GM21423 (cell line): ENCODE measurements at regions not wholly inside any gene's neighbourhood (a gene's known extent, or its start where the extent isn't known, plus 50 kb on each side); places are given as distances from the start of the nearest gene placed in this dataset.

Experiments used
- ATAC-seq: cut with Tn5 transposase; IDR thresholded peaks from one replicate; pipeline ENCODE4 v1.9.1; 2021; ENCODE audit warnings: mild to moderate bottlenecking, moderate library complexity; ENCODE audit not compliant: unreplicated experiment

GRCh38 chr5:8751971-8752370, 793.9 kb downstream of the SEMA5A start:
- no peak for ATAC-seq

DNA sequence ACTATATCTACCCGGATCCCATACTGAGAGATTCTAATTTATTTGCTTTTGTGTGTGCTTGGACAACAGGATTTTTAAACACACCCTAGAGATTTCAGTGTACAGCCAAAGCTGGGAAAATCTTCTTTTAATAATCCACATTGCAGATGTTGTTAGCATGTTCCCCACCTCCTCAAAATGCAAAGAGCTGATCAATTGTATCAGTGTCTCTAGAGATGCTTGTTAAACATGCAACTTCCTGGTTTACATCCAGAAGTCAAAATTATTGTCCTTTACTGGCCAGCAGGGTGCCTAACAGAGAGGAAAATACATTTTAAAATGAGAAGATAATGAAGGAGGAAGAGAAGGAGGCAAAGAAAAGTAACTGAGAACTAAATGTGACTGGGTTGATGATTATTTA, 793.3 kb downstream of the SEMA5A start:
- no peak for ATAC-seq

- ATAC-seq: no peak
Observed at GRCh38 chr5:8756498-8757084, 789.3 kb downstream of the SEMA5A start.

- ATAC-seq: no peak
Observed at GRCh38 chr5:8765886-8766285, 780.0 kb downstream of the SEMA5A start.

DNA sequence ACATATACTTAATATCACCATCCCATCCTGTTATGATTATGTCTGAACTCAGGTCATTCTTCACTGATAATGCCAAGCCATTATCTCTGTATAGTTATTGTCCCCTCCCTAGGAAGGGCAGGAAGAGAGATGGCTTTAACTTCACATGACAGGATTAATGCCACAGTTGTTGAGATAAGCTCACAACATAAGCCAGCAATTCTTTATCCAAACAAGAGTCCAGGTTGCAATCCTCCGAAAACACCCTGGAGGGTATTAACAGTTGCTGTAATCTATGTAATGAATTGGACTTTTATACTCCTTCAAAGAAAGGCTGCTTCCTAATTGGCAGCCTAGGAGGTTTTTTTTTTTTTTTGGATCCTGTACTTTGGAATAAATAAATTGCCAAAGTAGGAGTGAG, 779.4 kb downstream of the SEMA5A start:
- no peak for ATAC-seq

GRCh38 chr5:8767111-8767510, 778.8 kb downstream of the SEMA5A start:
- no peak for ATAC-seq

DNA sequence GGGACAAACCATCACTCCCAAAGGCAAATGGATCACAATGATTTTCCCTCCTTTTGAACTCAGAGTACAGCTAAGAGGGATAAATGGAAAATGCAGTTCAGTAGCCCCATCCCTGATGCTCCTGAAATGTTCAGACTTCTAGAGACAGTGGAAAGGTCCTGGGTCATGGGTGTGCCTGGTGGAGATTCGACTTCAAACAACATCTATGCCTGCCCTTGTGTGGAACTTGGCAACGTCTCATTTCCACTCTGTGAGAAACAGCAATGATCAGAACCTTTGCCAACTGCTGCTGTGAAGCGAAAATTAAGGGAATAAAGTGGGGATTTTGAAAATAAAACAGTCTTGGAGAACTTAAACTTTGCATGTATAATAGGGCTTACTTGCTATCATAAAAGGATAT, 778.1 kb downstream of the SEMA5A start:
- ATAC-seq: no peak

DNA sequence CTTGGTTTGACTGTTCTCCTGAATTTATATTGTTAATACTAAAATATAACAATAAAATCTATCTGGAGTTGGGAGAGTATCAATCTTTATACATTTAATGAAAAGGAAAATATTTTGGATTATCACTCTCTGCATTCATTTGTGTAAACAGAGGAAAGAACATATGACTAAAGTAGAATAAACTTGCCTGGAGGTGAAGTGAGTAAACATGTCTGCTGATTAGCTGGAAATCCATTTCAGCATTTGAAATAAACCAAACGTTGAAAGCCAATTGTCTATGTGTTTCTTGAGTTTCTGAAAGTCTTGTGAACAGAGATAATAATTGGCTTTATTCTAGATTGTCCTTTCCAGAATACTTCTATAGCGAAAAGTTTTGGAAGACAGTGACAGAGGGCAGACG, 776.2 kb downstream of the SEMA5A start:
- ATAC-seq: no peak

DNA sequence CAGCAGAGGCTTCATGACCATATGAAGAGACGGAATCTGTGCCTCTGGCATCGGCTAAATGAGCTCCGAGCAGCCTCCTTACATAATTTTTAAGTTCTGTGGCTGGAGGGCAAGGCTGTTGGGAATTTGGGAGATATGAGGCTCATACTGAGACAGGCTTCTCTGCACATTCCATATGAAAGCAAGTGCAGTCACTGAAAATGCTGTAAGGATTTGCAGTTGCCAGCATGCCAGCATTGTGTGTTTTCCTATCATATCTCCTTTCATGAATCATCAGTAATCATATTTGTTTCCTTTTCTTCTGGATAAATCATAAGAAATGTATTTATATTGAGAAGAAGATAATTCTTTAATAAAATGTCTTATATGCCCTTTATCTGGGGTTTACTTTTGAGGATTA, 775.4 kb downstream of the SEMA5A start:
- no peak for ATAC-seq

DNA sequence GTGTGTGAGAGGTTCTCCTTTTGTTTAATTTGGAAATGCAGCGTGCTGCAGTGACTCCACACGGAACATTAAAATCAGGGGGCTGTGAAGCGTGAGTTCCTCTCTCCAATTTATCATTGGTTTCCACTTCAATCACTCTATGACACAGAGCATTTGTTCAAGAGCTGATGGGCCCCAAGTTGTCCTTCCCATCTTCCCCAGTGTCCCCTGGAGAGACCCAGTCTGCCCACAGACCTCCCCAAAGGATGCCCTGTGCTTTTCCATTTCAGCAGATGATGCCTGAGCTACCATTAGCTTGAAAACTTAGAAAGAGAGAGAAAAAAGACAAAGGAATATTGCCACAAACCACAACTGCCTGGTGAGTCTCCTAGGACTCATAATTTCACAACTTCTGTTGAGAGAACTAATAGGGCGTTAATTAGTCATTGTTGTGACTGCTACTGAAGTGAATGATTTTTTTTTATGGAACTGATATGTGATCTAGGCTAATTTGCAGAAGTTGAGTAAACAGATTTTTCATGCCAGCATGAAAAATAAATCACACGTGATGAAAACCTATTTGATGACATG, 772.7 kb downstream of the SEMA5A start:
- ATAC-seq: no peak

DNA sequence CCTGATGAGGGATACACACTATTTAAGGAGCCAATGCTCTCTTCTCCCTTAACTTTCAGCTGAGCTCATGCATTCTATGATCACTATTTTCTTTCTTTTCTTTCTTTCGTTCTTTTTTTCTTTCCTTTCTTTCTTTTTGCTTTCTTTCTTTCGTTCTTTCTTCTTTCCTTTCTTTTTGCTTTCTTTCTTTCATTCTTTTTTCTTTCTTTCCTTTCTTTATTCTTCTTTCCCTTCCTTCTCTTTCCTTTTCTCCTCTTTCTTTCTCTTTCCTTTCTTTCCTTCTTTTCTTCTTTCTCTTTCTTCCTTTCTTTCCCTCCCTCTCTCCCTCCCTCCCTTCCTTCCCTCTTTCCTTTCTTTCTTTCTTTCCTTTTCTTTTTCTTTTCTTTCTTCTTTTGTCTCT, 761.2 kb downstream of the SEMA5A start:
- no peak for ATAC-seq

DNA sequence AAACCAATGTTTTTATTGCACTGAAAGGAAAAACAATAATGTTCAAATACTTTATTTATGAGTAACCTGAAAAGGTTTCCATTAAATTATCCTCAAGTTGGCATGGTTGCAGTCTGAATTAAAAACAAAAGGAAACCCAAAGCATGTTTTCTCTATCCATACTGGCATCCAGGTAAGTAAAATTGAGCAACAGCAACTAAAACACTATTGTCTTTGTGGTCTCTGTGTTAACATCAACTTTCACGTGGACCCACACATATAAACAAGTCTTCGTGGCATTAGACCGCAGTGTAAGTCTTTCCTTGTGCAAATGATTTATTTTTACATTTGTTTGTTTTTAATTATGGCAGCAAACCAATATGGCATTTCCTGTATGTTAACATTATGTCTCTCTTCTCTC, 757.6 kb downstream of the SEMA5A start:
- ATAC-seq: no peak

- no peak for ATAC-seq
Observed at GRCh38 chr5:8805653-8806052, 740.2 kb downstream of the SEMA5A start.

DNA sequence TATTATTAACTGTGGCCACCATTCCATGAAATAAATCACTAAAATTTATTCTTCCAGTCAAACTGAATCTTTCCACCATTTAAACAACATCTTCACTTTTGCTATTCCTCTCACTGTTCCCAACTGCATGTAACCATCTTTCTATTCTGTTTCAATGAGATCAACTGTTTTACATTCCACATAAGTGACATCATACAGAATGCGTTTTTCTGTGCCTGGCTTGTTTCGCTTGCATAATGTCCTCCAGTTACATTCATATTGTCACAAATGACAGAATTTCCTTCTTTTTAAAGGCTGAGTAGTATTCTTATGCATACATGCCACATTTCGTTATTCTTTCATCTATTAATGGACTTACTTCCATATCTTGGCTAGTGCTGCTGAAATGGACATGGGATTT, 738.2 kb downstream of the SEMA5A start:
- ATAC-seq: no peak

DNA sequence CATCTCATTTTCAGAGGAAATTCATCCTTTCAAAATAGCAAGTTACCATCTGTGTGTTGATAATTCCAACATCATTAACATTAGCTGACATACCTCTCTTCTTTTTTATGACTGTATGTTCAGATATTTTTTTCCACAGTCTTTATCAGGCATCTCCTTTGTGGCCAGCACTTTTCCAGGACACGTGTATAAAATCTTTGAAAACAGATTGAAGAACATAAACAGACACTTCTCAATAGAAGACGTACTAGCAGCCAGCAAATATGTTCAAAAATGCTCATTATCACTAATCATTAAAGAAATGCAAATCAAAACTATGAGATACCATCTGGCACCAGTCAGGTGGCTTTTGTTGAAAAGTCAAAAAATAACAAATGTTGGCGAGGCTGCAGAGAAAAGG, 734.3 kb downstream of the SEMA5A start:
- no peak for ATAC-seq

DNA sequence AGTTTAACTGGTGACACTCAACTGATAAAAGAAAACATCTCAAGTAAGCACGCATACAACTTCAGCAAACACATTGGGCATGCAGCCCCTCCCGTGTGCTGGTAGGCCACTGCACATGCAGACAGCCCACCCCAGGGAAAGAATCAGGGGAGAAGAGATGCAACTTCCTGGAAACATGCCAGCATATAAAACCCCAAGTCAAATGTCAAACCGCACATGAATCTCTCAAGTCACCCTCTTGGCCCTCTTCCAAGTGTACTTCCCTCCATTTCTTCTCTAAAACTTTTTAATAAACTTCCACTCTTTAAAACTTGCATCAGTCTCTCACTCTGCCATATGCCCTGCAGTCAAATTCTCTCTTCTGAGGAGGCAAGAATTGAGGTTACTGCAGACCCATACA, 732.7 kb downstream of the SEMA5A start:
- no peak for ATAC-seq

- ATAC-seq: no peak
Observed at GRCh38 chr5:8814105-8814504, 731.8 kb downstream of the SEMA5A start.

GRCh38 chr5:8824371-8824770, 721.5 kb downstream of the SEMA5A start:
- no peak for ATAC-seq

DNA sequence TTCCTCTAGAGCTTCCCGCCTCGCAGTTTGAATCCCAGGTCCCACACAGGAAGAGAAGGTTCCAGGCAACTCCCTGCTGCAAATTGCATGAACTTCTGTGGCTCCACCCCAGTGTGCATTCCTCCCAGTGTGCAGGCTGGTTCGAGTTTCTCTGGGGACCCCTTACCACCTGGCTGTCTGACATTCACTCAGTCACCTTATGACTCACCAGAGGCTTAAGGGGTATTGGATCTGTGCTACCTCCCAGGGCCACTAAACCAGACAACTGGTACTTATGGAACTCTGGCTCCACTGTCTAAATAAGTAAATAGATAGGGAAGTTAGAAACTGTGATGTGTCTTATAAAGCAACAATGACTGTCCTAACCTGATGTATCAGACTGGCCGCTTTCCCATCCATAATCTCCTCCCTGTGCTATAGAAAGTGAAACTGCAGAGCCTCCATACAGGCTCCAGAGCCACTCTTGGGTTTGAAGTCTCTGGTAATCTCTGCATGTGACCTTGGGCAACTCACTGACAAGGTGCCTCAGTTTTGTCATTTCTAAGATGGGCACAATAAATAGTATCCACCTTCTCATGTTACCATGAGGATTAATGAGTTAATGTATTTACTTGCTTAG, 720.6 kb downstream of the SEMA5A start:
- ATAC-seq: no peak

GRCh38 chr5:8826508-8826907, 719.4 kb downstream of the SEMA5A start:
- ATAC-seq: no peak

GRCh38 chr5:8827696-8828095, 718.2 kb downstream of the SEMA5A start:
- ATAC-seq: no peak

DNA sequence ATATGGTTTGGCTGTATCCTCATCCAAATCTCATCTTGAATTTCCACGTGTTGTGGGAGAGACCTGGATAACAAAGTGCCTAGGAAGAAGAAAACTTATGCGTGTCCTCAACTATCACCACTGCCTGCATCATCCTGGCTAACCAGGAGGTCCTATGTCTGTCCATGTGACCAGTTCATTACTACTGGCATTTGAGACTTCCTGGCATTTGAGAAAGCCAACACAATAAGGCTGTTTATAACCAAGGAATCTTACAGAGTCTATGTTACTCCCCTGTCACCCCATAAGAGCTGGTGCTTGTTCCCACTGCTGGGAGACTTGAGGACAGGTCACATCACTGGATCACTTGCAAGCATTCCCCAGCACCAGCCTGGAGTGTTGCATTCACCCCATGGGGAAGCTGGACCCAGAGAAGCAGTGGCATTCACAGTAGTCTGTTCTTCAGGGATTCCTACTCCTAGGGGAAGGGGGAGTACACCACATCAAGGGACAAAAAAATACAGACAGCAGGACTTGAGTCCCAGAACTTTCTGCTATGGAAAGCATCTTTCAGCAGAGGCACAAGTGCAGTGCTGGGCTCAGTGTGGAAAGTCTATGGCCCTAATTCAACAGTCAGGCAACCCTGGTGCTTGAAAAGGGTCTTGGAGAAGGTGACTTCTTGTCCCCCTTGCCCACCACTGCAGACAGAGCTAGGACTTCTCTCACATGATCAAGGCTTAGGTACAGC, 717.1 kb downstream of the SEMA5A start:
- ATAC-seq: no peak
